ENCODE measurements at regions not wholly inside any gene's neighbourhood (a gene's known extent, or its start where the extent isn't known, plus 50 kb on each side); places are given as distances from the start of the nearest gene placed in this dataset.

- no peak for TF ChIP-seq POLR2AphosphoS5 (IDR thresholded peaks at IDR 0.05; ENCODE audit: low read depth, low read length)
- TF ChIP-seq, protein P1, sequence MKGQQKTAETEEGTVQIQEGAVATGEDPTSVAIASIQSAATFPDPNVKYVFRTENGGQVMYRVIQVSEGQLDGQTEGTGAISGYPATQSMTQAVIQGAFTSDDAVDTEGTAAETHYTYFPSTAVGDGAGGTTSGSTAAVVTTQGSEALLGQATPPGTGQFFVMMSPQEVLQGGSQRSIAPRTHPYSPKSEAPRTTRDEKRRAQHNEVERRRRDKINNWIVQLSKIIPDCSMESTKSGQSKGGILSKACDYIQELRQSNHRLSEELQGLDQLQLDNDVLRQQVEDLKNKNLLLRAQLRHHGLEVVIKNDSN (IDR thresholded peaks at IDR 0.05; ENCODE audit: borderline replicate concordance, low read depth), result no peak
- no peak for TF ChIP-seq CHD2 (IDR thresholded peaks at IDR 0.05; ENCODE audit: low read length, partially characterized antibody)
- TF ChIP-seq FOXM1 (IDR thresholded peaks at IDR 0.05; ENCODE audit: low read depth), result no peak
- no peak for TF ChIP-seq JUND (IDR thresholded peaks at IDR 0.05)
- TF ChIP-seq YY1 (IDR thresholded peaks at IDR 0.05; ENCODE audit: low read depth), result no peak
- no peak for TF ChIP-seq NRF1 (IDR thresholded peaks at IDR 0.05; ENCODE audit: low read depth, low read length)
- TF ChIP-seq GATA2 (CRISPR knock-in tag; IDR thresholded peaks at IDR 0.05), result no peak
- TF ChIP-seq NFIC (IDR thresholded peaks at IDR 0.05; ENCODE audit: borderline replicate concordance), result no peak
- TF ChIP-seq, protein P2, sequence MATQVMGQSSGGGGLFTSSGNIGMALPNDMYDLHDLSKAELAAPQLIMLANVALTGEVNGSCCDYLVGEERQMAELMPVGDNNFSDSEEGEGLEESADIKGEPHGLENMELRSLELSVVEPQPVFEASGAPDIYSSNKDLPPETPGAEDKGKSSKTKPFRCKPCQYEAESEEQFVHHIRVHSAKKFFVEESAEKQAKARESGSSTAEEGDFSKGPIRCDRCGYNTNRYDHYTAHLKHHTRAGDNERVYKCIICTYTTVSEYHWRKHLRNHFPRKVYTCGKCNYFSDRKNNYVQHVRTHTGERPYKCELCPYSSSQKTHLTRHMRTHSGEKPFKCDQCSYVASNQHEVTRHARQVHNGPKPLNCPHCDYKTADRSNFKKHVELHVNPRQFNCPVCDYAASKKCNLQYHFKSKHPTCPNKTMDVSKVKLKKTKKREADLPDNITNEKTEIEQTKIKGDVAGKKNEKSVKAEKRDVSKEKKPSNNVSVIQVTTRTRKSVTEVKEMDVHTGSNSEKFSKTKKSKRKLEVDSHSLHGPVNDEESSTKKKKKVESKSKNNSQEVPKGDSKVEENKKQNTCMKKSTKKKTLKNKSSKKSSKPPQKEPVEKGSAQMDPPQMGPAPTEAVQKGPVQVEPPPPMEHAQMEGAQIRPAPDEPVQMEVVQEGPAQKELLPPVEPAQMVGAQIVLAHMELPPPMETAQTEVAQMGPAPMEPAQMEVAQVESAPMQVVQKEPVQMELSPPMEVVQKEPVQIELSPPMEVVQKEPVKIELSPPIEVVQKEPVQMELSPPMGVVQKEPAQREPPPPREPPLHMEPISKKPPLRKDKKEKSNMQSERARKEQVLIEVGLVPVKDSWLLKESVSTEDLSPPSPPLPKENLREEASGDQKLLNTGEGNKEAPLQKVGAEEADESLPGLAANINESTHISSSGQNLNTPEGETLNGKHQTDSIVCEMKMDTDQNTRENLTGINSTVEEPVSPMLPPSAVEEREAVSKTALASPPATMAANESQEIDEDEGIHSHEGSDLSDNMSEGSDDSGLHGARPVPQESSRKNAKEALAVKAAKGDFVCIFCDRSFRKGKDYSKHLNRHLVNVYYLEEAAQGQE (IDR thresholded peaks at IDR 0.05; ENCODE audit: low read depth, low read length), result no peak
- TF ChIP-seq EP300 (IDR thresholded peaks at IDR 0.05; ENCODE audit: borderline replicate concordance in 1 of 2, low read depth in 1 of 2, low read length in 1 of 2), result no peak
- no peak for TF ChIP-seq RCOR1 (IDR thresholded peaks at IDR 0.05; ENCODE audit: low read length)
- no peak for TF ChIP-seq MEF2A (IDR thresholded peaks at IDR 0.05; ENCODE audit: borderline replicate concordance, low read depth)
- Histone ChIP-seq H3K79me2 (ENCODE audit: insufficient read depth) (no peaks in the 10 kb centered on the region), H3K4me1 (ENCODE audit: control insufficient read depth in 1 of 2, insufficient read depth in 2 of 2, low read depth in 1 of 2, low read length in 1 of 2) (no peaks in the 10 kb centered on the region), H3K27me3 (ENCODE audit: insufficient read depth) (no peaks in the 10 kb centered on the region; the same call in 1 of the 2 replicates), H3F3A (replicated peaks; ENCODE audit: insufficient read depth) (no peaks in the 10 kb centered on the region), H3K36me3 (replicated peaks in 1 of 2; ENCODE audit: control insufficient read depth in 1 of 2, insufficient read depth in 2 of 2, low read length in 1 of 2) (no peaks in the 10 kb centered on the region), H3K9me2 (no peaks in the 10 kb centered on the region), H4K20me1 (ENCODE audit: insufficient read depth) (no peaks in the 10 kb centered on the region), H3K4me3 (ENCODE audit: low read depth in 2 of 2, low read length in 1 of 2) (no peak overlapping the region), H3K4me2 (no peak overlapping the region), H3K9ac (no peak overlapping the region), H2AFZ (ENCODE audit: low read depth) (no peak overlapping the region), H3K27ac (ENCODE audit: low read depth in 2 of 2, low read length in 1 of 2) (no peak overlapping the region), H3K9me3 (no peaks in the 10 kb centered on the region)
- ChIA-PET POLR2A (no interaction called here), CTCF (no interaction called here)
- DNase-seq, result no peak
- 36% methylated on average over 6 of the region's 6 CpGs for WGBS (ENCODE audit: low lambda C conversion rate)
Observed at GRCh38 chr7:32177232-32177631, 107.0 kb upstream of the PDE1C start.

GRCh38 chr7:32175099-32175498, 104.9 kb upstream of the PDE1C start:
- no peak for DNase-seq
- Histone ChIP-seq H3K4me2 (no peak overlapping the region), H3K4me3 (ENCODE audit: low read depth in 2 of 2, low read length in 1 of 2) (no peak overlapping the region), H3K27me3 (ENCODE audit: insufficient read depth) (no peaks in the 10 kb centered on the region; the same call in 1 of the 2 replicates), H4K20me1 (ENCODE audit: insufficient read depth) (no peaks in the 10 kb centered on the region), H3K79me2 (ENCODE audit: insufficient read depth) (no peaks in the 10 kb centered on the region), H3F3A (replicated peaks; ENCODE audit: insufficient read depth) (no peaks in the 10 kb centered on the region), H3K4me1 (ENCODE audit: control insufficient read depth in 1 of 2, insufficient read depth in 2 of 2, low read depth in 1 of 2, low read length in 1 of 2) (no peaks in the 10 kb centered on the region), H3K27ac (ENCODE audit: low read depth in 2 of 2, low read length in 1 of 2) (no peak overlapping the region), H3K9me3 (no peaks in the 10 kb centered on the region), H3K9me2 (no peaks in the 10 kb centered on the region), H3K36me3 (replicated peaks in 1 of 2; ENCODE audit: control insufficient read depth in 1 of 2, insufficient read depth in 2 of 2, low read length in 1 of 2) (no peaks in the 10 kb centered on the region), H2AFZ (ENCODE audit: low read depth) (no peak overlapping the region), H3K9ac (no peak overlapping the region)
- no peak for TF ChIP-seq FOSL2 (IDR thresholded peaks at IDR 0.05; ENCODE audit: borderline replicate concordance, low read depth)
- TF ChIP-seq GABPA (IDR thresholded peaks at IDR 0.05; ENCODE audit: low read depth), result no peak
- TF ChIP-seq RXRA (IDR thresholded peaks at IDR 0.05; ENCODE audit: borderline replicate concordance, low read depth), result no peak
- TF ChIP-seq, protein P1 (IDR thresholded peaks at IDR 0.05; ENCODE audit: borderline replicate concordance, low read depth), result no peak
- TF ChIP-seq FOXJ3 (CRISPR knock-in tag; IDR thresholded peaks at IDR 0.05), result no peak
- no peak for TF ChIP-seq IRF3 (IDR thresholded peaks at IDR 0.05; ENCODE audit: low read depth, low read length)
- TF ChIP-seq, protein P3, sequence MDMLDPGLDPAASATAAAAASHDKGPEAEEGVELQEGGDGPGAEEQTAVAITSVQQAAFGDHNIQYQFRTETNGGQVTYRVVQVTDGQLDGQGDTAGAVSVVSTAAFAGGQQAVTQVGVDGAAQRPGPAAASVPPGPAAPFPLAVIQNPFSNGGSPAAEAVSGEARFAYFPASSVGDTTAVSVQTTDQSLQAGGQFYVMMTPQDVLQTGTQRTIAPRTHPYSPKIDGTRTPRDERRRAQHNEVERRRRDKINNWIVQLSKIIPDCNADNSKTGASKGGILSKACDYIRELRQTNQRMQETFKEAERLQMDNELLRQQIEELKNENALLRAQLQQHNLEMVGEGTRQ (IDR thresholded peaks at IDR 0.05; ENCODE audit: borderline replicate concordance, low read depth, low read length), result no peak
- TF ChIP-seq CHD2 (IDR thresholded peaks at IDR 0.05; ENCODE audit: low read length, partially characterized antibody), result no peak
- TF ChIP-seq EZH2phosphoT487 (IDR thresholded peaks at IDR 0.05; ENCODE audit: borderline replicate concordance, low read depth), result no peak
- WGBS (ENCODE audit: low lambda C conversion rate), result 17% methylated on average over 2 of the region's 2 CpGs
- POLR2A ChIA-PET, result no interaction called here
- CTCF ChIA-PET, result interaction anchor here (1.9 kb wide), 1 partner anchor 10 kb away, joined by 6 read pairs; no protein-coding TSS in a partner anchor

All from SK-N-SH (cell line).